ENCODE measurements at regions not wholly inside any gene's neighbourhood (a gene's known extent, or its start where the extent isn't known, plus 50 kb on each side); places are given as distances from the start of the nearest gene placed in this dataset.

GRCh38 chr5:145084834-145085233, 750.3 kb downstream of the PRELID2 start:
- CTCF ChIA-PET: no interaction called here
- H3K27me3 Mint-ChIP-seq (ENCODE audit: unreplicated experiment): no peaks in the 10 kb centered on the region
- H3K9me3 Mint-ChIP-seq (ENCODE audit: low read depth, unreplicated experiment): no peaks in the 10 kb centered on the region
- no peak overlapping the region for H3K4me3 Mint-ChIP-seq (ENCODE audit: low read depth, unreplicated experiment)
- intact Hi-C loops (cut with micrococcal nuclease; ENCODE audit: unreplicated experiment): no loop called here
- H3K4me1 Mint-ChIP-seq (ENCODE audit: low read depth, unreplicated experiment): no peaks in the 10 kb centered on the region
- TF ChIP-seq, protein P1, sequence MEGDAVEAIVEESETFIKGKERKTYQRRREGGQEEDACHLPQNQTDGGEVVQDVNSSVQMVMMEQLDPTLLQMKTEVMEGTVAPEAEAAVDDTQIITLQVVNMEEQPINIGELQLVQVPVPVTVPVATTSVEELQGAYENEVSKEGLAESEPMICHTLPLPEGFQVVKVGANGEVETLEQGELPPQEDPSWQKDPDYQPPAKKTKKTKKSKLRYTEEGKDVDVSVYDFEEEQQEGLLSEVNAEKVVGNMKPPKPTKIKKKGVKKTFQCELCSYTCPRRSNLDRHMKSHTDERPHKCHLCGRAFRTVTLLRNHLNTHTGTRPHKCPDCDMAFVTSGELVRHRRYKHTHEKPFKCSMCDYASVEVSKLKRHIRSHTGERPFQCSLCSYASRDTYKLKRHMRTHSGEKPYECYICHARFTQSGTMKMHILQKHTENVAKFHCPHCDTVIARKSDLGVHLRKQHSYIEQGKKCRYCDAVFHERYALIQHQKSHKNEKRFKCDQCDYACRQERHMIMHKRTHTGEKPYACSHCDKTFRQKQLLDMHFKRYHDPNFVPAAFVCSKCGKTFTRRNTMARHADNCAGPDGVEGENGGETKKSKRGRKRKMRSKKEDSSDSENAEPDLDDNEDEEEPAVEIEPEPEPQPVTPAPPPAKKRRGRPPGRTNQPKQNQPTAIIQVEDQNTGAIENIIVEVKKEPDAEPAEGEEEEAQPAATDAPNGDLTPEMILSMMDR (IDR thresholded peaks at IDR 0.05; ENCODE audit: unreplicated experiment): no peak
- no peak overlapping the region for H3K27ac Mint-ChIP-seq (ENCODE audit: unreplicated experiment)
- BruUV-seq (replicated peaks): no TSS peak
- H3K36me3 Mint-ChIP-seq (ENCODE audit: insufficient read depth, unreplicated experiment): no peaks in the 10 kb centered on the region
- DNase-seq: no peak

DNA sequence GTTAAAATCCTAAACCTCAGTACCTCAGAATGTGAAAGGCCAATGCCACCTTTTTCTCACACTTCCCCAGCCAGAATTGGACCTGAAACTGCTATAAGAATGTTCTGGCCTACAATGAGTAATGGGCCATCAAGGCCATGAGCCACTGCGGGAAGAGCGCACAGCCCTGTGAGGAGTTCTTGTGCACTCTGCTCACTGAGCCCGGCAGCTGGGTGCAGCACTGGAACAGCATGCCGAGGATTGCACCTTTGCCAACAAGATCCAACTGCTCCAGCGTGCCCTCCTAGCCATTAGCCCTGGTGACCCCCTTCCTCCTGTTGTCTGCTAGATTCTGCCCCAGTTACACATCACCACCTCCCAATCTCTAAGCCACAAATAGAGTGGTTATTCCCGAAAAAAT, 758.1 kb downstream of the PRELID2 start:
- DNase-seq: no peak
- Mint-ChIP-seq H3K4me1 (ENCODE audit: low read depth, unreplicated experiment) (no peaks in the 10 kb centered on the region), H3K9me3 (ENCODE audit: low read depth, unreplicated experiment) (peaks cover 6% of the 10 kb centered on the region), H3K36me3 (ENCODE audit: insufficient read depth, unreplicated experiment) (no peaks in the 10 kb centered on the region), H3K27ac (ENCODE audit: unreplicated experiment) (no peak overlapping the region), H3K27me3 (ENCODE audit: unreplicated experiment) (no peaks in the 10 kb centered on the region), H3K4me3 (ENCODE audit: low read depth, unreplicated experiment) (no peak overlapping the region)
- TF ChIP-seq, protein P1 (IDR thresholded peaks at IDR 0.05; ENCODE audit: unreplicated experiment): no peak
- CTCF ChIA-PET: no interaction called here
- intact Hi-C loops (cut with micrococcal nuclease; ENCODE audit: unreplicated experiment): no loop called here
- no TSS peak for BruUV-seq (replicated peaks)

DNA sequence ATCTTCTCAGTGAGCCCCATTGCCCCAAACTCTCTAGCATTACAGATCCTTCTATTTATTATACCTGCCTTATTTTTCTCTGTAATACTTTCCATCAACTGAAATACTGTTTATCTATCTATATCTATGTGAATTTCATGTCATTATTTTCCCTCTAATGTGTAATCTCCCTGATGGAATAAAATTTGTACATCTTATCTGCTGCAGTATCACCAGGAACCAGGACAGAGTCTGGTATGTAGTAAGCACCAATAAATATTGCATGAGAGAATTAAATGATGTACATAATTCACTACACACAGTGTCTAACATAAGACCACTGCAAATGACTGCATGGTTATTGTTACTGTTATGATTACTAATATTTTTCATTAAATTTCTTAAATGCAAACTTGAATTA, 759.1 kb downstream of the PRELID2 start:
- TF ChIP-seq, protein P1 (IDR thresholded peaks at IDR 0.05; ENCODE audit: unreplicated experiment): no peak
- no TSS peak for BruUV-seq (replicated peaks)

DNA sequence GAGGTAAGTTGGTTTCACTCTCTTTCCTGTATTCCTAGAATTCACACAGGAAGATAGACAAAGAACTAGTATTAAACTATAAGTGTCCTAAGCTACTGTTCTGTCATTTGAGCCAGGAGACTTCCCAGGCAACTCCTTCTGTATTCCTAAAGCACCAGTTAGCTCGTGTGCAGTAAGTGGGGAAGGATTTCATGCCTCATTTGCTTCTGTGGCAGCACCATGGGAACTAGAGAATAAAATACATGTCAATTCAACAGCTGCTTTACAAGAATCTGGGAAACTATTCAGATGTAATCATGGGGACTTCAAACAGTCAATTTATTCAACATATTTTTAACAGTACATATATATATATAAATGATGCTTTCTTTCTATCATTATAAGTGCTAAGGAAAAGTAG, 762.3 kb downstream of the PRELID2 start:
- no peaks in the 10 kb centered on the region for H3K36me3 Mint-ChIP-seq (ENCODE audit: insufficient read depth, unreplicated experiment)
- BruUV-seq (replicated peaks): no TSS peak
- no peaks in the 10 kb centered on the region for H3K27me3 Mint-ChIP-seq (ENCODE audit: unreplicated experiment)
- TF ChIP-seq, protein P1 (IDR thresholded peaks at IDR 0.05; ENCODE audit: unreplicated experiment): no peak
- no peak overlapping the region for H3K4me3 Mint-ChIP-seq (ENCODE audit: low read depth, unreplicated experiment)
- no peak overlapping the region for H3K27ac Mint-ChIP-seq (ENCODE audit: unreplicated experiment)
- CTCF ChIA-PET: no interaction called here
- no peaks in the 10 kb centered on the region for H3K4me1 Mint-ChIP-seq (ENCODE audit: low read depth, unreplicated experiment)
- no peak for DNase-seq
- peaks cover 6% of the 10 kb centered on the region for H3K9me3 Mint-ChIP-seq (ENCODE audit: low read depth, unreplicated experiment)
- intact Hi-C loops (cut with micrococcal nuclease; ENCODE audit: unreplicated experiment): no loop called here

More for the DNA sequence above, 759.1 kb downstream of the PRELID2 start:
- H3K4me1 Mint-ChIP-seq (ENCODE audit: low read depth, unreplicated experiment): no peaks in the 10 kb centered on the region
- CTCF ChIA-PET: no interaction called here
- no peaks in the 10 kb centered on the region for H3K36me3 Mint-ChIP-seq (ENCODE audit: insufficient read depth, unreplicated experiment)
- H3K27me3 Mint-ChIP-seq (ENCODE audit: unreplicated experiment): no peaks in the 10 kb centered on the region
- peaks cover 6% of the 10 kb centered on the region for H3K9me3 Mint-ChIP-seq (ENCODE audit: low read depth, unreplicated experiment)
- no peak overlapping the region for H3K27ac Mint-ChIP-seq (ENCODE audit: unreplicated experiment)
- DNase-seq: no peak
- intact Hi-C loops (cut with micrococcal nuclease; ENCODE audit: unreplicated experiment): no loop called here
- H3K4me3 Mint-ChIP-seq (ENCODE audit: low read depth, unreplicated experiment): no peak overlapping the region

GRCh38 chr5:145068721-145069120, 766.4 kb downstream of the PRELID2 start:
- DNase-seq: no peak
- no peaks in the 10 kb centered on the region for H3K4me1 Mint-ChIP-seq (ENCODE audit: low read depth, unreplicated experiment)
- CTCF ChIA-PET: no interaction called here
- TF ChIP-seq, protein P1 (IDR thresholded peaks at IDR 0.05; ENCODE audit: unreplicated experiment): no peak
- H3K9me3 Mint-ChIP-seq (ENCODE audit: low read depth, unreplicated experiment): peaks cover 3% of the 10 kb centered on the region
- intact Hi-C loops (cut with micrococcal nuclease; ENCODE audit: unreplicated experiment): no loop called here
- BruUV-seq (replicated peaks): no TSS peak
- H3K4me3 Mint-ChIP-seq (ENCODE audit: low read depth, unreplicated experiment): no peak overlapping the region
- H3K36me3 Mint-ChIP-seq (ENCODE audit: insufficient read depth, unreplicated experiment): no peaks in the 10 kb centered on the region
- no peaks in the 10 kb centered on the region for H3K27me3 Mint-ChIP-seq (ENCODE audit: unreplicated experiment)
- H3K27ac Mint-ChIP-seq (ENCODE audit: unreplicated experiment): no peak overlapping the region
